ENCODE measurements at regions not wholly inside any gene's neighbourhood (a gene's known extent, or its start where the extent isn't known, plus 50 kb on each side); places are given as distances from the start of the nearest gene placed in this dataset.

GRCh38 chr2:160603771-160604510 is 110.3 kb upstream of the RBMS1 start:
- Mint-ChIP-seq H3K4me3 (ENCODE audit: unreplicated experiment) (no peak overlapping the region), H3K27me3 (ENCODE audit: insufficient read depth, unreplicated experiment) (no peaks in the 10 kb centered on the region), H3K9me3 (ENCODE audit: unreplicated experiment) (no peaks in the 10 kb centered on the region), H3K4me1 (ENCODE audit: low read depth, unreplicated experiment) (no peaks in the 10 kb centered on the region), H3K27ac (ENCODE audit: unreplicated experiment) (no peak overlapping the region), H3K36me3 (ENCODE audit: insufficient read depth, unreplicated experiment) (no peaks in the 10 kb centered on the region)
- Histone ChIP-seq H3K27me3 (replicated peaks; ENCODE audit: control insufficient read depth, insufficient read depth, low read length) (no peaks in the 10 kb centered on the region), H3K4me1 (no peaks in the 10 kb centered on the region), H3K4me3 (ENCODE audit: low read depth, low read length) (no peak overlapping the region), H3K36me3 (ENCODE audit: control insufficient read depth, insufficient read depth, low read length) (no peaks in the 10 kb centered on the region), H3K9me3 (no peaks in the 10 kb centered on the region)
- BruUV-seq (replicated peaks) = no TSS peak
- intact Hi-C loops (cut with micrococcal nuclease; ENCODE audit: unreplicated experiment) = no loop called here
- CTCF ChIA-PET = no interaction called here
- no peak for TF ChIP-seq CTCF (IDR thresholded peaks at IDR 0.05; ENCODE audit: insufficient read depth in 1 of 2, low read depth in 1 of 2, low read length in 1 of 2, severe bottlenecking in 1 of 2, unreplicated experiment in 1 of 2)
- POLR2A ChIA-PET = no interaction called here
- DNase-seq = no peak

DNA sequence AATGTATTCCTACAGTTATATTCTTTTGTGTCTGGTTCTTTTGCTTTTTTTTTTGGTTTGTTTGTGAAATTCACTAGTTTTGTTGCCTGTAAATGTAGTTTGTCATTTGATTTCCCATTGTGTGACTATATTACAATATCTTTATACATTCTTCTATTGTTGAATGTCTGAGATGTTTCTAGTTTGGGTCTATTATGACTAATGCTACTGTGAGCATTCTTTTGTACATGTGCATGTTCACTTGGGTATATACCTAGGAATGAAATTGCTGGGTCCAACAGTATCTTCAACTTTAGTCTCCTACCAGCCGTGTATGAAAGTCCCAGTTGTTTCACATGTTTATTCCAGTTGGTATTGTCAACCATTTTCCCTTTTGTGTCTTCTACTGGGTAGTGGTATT is 112.7 kb upstream of the RBMS1 start:
- H3K27me3 Mint-ChIP-seq (ENCODE audit: insufficient read depth, unreplicated experiment) = no peaks in the 10 kb centered on the region
- TF ChIP-seq CTCF (IDR thresholded peaks at IDR 0.05; ENCODE audit: insufficient read depth in 1 of 2, low read depth in 1 of 2, low read length in 1 of 2, severe bottlenecking in 1 of 2, unreplicated experiment in 1 of 2) = no peak
- no TSS peak for BruUV-seq (replicated peaks)

DNA sequence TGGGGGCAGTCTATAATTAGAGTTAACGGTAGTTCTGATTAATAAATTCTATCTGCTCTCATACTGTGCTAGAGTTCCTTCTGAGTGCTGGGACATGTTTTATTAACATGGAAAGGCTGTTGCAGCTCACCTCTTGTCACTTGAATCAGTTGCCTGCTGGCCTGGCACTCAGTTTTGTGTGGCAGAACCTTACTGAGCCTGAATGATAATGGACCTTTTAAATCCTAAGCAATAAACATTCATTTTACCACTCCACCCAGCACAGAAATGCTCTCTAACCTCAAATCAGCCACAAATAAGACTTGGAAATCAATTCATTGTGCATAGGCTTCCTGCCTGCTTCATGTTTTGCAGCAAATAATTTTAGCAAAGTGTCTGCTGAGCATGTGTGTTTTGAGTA is 115.0 kb upstream of the RBMS1 start:
- intact Hi-C loops (cut with micrococcal nuclease; ENCODE audit: unreplicated experiment) = no loop called here
- no peak for TF ChIP-seq CTCF (IDR thresholded peaks at IDR 0.05; ENCODE audit: insufficient read depth in 1 of 2, low read depth in 1 of 2, low read length in 1 of 2, severe bottlenecking in 1 of 2, unreplicated experiment in 1 of 2)
- no TSS peak for BruUV-seq (replicated peaks)
- H3K27me3 ChIP-seq (replicated peaks; ENCODE audit: control insufficient read depth, insufficient read depth, low read length) = no peaks in the 10 kb centered on the region
- no peak overlapping the region for H3K4me3 ChIP-seq (ENCODE audit: low read depth, low read length)
- Mint-ChIP-seq H3K9me3 (ENCODE audit: unreplicated experiment) (no peaks in the 10 kb centered on the region), H3K36me3 (ENCODE audit: insufficient read depth, unreplicated experiment) (no peaks in the 10 kb centered on the region), H3K27ac (ENCODE audit: unreplicated experiment) (no peak overlapping the region), H3K4me3 (ENCODE audit: unreplicated experiment) (no peak overlapping the region), H3K27me3 (ENCODE audit: insufficient read depth, unreplicated experiment) (no peaks in the 10 kb centered on the region), H3K4me1 (ENCODE audit: low read depth, unreplicated experiment) (peaks cover 8% of the 10 kb centered on the region)
- POLR2A ChIA-PET = no interaction called here
- H3K36me3 ChIP-seq (ENCODE audit: control insufficient read depth, insufficient read depth, low read length) = no peaks in the 10 kb centered on the region
- CTCF ChIA-PET = no interaction called here
- no peaks in the 10 kb centered on the region for H3K9me3 ChIP-seq
- no peak for DNase-seq
- H3K4me1 ChIP-seq = no peaks in the 10 kb centered on the region

More for the DNA sequence above, 112.7 kb upstream of the RBMS1 start:
- CTCF ChIA-PET = no interaction called here
- Mint-ChIP-seq H3K4me1 (ENCODE audit: low read depth, unreplicated experiment) (no peaks in the 10 kb centered on the region), H3K9me3 (ENCODE audit: unreplicated experiment) (no peaks in the 10 kb centered on the region), H3K27ac (ENCODE audit: unreplicated experiment) (no peak overlapping the region), H3K36me3 (ENCODE audit: insufficient read depth, unreplicated experiment) (no peaks in the 10 kb centered on the region), H3K4me3 (ENCODE audit: unreplicated experiment) (no peak overlapping the region)
- Histone ChIP-seq H3K4me3 (ENCODE audit: low read depth, low read length) (no peak overlapping the region), H3K36me3 (ENCODE audit: control insufficient read depth, insufficient read depth, low read length) (no peaks in the 10 kb centered on the region), H3K27me3 (replicated peaks; ENCODE audit: control insufficient read depth, insufficient read depth, low read length) (no peaks in the 10 kb centered on the region), H3K9me3 (no peaks in the 10 kb centered on the region), H3K4me1 (no peaks in the 10 kb centered on the region)
- intact Hi-C loops (cut with micrococcal nuclease; ENCODE audit: unreplicated experiment) = no loop called here
- POLR2A ChIA-PET = no interaction called here
- no peak for DNase-seq
